Upper lobe of left lung (tissue), 6 donors: ENCODE measurements at regions not wholly inside any gene's neighbourhood (a gene's known extent, or its start where the extent isn't known, plus 50 kb on each side); places are given as distances from the start of the nearest gene placed in this dataset.

Source experiments
- ATAC-seq, 2 donors: fragments of 200-7000 bp; cut with Tn5 transposase; one replicate each; pipeline ENCODE4 v1.9.1; 2022; ENCODE audit warnings: mild to moderate bottlenecking in 2 of 2, moderate library complexity in 2 of 2; ENCODE audit not compliant: low FRiP score in 2 of 2
- DNase-seq, 2 donors: peaks; one replicate each; pipeline ENCODE4 v3.0.0-alpha.2; 2019 to 2020
- H3K27ac ChIP-seq, 4 donors: fragments of 200-600 bp; sonication (generic); one replicate each; pipeline ENCODE4 v1.5.1; 2016 to 2019
- H3K27me3 ChIP-seq, 4 donors: fragments of 200-600 bp; sonication (generic); one replicate each; pipeline ENCODE4 v1.5.1; 2017 to 2019
- H3K36me3 ChIP-seq, 4 donors: fragments of 200-600 bp; sonication (generic); one replicate each; pipeline ENCODE4 v1.5.1; 2016 to 2019
- H3K4me1 ChIP-seq, 4 donors: fragments of 200-600 bp; sonication (generic); one replicate each; pipeline ENCODE4 v1.5.1; 2018 to 2019
- H3K4me3 ChIP-seq, 4 donors: fragments of 200-600 bp; sonication (generic); one replicate each; pipeline ENCODE4 v1.5.1; 2017 to 2019; ENCODE audit warnings: mild to moderate bottlenecking in 2 of 4, moderate library complexity in 1 of 4
- H3K9me3 ChIP-seq, 4 donors: fragments of 200-600 bp; sonication (generic); one replicate each; pipeline ENCODE4 v1.5.1; 2018 to 2019
- EP300 ChIP-seq, 4 donors: sonication (generic); formaldehyde crosslinking; IDR thresholded peaks; one replicate each; pipeline ENCODE4 v1.5.1; 2017; ENCODE audit warnings: antibody characterized with exemption in 4 of 4, control low read depth in 2 of 4
- POLR2A ChIP-seq, 4 donors: fragments of 450-650 bp; IDR thresholded peaks; one replicate each; pipeline ENCODE4 v1.5.1; 2016 to 2017; ENCODE audit warnings: antibody characterized with exemption in 4 of 4, mild to moderate bottlenecking in 2 of 4
- POLR2AphosphoS5 ChIP-seq, 2 donors: sonication (generic); formaldehyde crosslinking; IDR thresholded peaks; one replicate each; pipeline ENCODE4 v1.5.1; 2017; ENCODE audit warnings: antibody characterized with exemption in 2 of 2
- WGBS, 2 donors: methylation state at CpG; one replicate each; pipeline ENCODE4 v1.1.5; 2017 to 2018; 5-methylcytosine and 5-hydroxymethylcytosine counted together
- TF ChIP-seq, protein P1 (sequence below), 6 experiments: fragments of 450-650 bp in 4 of 6; fragments of 200-600 bp in 2 of 6; sonication (generic) in 2 of 6; IDR thresholded peaks; one replicate each; pipeline ENCODE4 v1.5.1; 2016 to 2019; ENCODE audit warnings: antibody characterized with exemption in 6 of 6
- donor health status: DM: no; HTN: no; CAD: no; lungs with moderate emphysema.
- donor health status: DM: no; HTN: yes; CAD: no; lungs with severe emphysema.

DNA sequence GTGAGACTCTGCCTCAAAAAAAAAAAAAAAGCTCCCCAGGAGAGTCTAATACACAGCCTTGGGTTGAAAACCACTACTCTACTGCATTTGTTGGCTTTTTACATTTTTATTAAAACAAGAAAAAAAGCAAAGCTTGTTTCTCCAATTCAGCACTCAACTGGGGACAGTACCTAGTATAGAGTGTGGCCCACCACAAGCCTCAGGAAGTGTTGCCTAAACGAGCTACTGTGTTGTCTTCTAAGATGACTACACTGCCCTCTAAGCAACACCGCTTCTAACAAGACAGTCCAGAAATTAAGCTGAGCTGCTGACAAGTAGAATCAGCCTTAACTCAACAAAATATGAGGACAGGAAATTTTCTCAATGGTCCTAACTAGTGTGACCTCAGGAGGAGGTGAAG is 522.2 kb downstream of the FGF9 start:
- Histone ChIP-seq H3K4me3 (no peak overlapping the region), H3K36me3 (no peaks in the 10 kb centered on the region), H3K27ac (no peak overlapping the region), H3K27me3 (no peaks in the 10 kb centered on the region), H3K4me1 (no peaks in the 10 kb centered on the region), H3K9me3 (no peaks in the 10 kb centered on the region)
- DNase-seq (no peak), ATAC-seq (no peak)
- 67 to 82% methylated on average over 2 of the region's 2 CpGs for WGBS, 2 donors
- no peak for TF ChIP-seq POLR2A (IDR thresholded peaks at IDR 0.05)
- TF ChIP-seq POLR2AphosphoS5 (IDR thresholded peaks at IDR 0.05), result no peak
- TF ChIP-seq, protein P1, sequence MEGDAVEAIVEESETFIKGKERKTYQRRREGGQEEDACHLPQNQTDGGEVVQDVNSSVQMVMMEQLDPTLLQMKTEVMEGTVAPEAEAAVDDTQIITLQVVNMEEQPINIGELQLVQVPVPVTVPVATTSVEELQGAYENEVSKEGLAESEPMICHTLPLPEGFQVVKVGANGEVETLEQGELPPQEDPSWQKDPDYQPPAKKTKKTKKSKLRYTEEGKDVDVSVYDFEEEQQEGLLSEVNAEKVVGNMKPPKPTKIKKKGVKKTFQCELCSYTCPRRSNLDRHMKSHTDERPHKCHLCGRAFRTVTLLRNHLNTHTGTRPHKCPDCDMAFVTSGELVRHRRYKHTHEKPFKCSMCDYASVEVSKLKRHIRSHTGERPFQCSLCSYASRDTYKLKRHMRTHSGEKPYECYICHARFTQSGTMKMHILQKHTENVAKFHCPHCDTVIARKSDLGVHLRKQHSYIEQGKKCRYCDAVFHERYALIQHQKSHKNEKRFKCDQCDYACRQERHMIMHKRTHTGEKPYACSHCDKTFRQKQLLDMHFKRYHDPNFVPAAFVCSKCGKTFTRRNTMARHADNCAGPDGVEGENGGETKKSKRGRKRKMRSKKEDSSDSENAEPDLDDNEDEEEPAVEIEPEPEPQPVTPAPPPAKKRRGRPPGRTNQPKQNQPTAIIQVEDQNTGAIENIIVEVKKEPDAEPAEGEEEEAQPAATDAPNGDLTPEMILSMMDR (IDR thresholded peaks at IDR 0.05), result no peak
- TF ChIP-seq EP300 (IDR thresholded peaks at IDR 0.05), result no peak

DNA sequence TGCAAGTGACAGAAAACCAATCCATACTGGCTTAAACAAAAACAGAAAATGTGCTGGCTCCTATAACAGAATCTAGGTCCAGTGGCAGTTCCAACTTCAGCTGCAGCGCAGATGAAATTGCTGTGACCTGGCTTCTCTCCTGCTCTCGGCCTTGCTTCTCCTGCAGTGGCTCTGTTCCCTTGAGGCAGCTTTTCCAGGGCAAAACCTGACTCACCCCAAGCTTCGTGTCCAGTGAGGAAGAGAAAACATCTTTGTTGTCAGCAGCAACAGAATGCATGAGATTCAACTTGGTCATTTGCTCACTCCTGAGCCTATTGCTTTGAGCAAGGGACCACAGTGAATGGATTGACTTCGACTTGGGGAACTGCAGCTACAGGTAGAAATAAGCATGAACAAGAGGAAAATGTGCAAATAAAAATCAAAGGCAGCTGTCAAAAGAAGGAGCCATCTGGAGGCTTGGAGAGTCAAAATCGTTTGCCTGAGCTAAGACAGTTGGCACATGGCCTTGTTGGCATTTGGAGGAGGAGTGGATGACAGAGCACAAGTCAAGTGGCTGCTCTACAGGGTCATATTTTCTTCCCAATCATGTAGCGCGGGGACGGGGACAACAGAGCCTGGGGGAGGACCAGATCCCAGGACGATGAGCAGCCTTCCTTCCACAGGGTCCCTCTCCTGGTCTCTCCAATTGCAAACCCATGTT is 523.4 kb downstream of the FGF9 start:
- Histone ChIP-seq H3K27ac (no peak overlapping the region), H3K27me3 (no peaks in the 10 kb centered on the region), H3K4me1 (peaks cover 0 to 3% (median 0%) of the 10 kb centered on the region in 4 donors), H3K4me3 (no peak overlapping the region), H3K36me3 (no peaks in the 10 kb centered on the region), H3K9me3 (no peaks in the 10 kb centered on the region)
- ATAC-seq, result no peak
- WGBS, 2 donors, result 66 to 71% methylated on average over 9 of the region's 9 CpGs
- DNase-seq, result no peak
- TF ChIP-seq, protein P1 (IDR thresholded peaks at IDR 0.05), result no peak
- TF ChIP-seq EP300 (IDR thresholded peaks at IDR 0.05) (no peak), POLR2AphosphoS5 (IDR thresholded peaks at IDR 0.05) (no peak), POLR2A (IDR thresholded peaks at IDR 0.05) (no peak)

DNA sequence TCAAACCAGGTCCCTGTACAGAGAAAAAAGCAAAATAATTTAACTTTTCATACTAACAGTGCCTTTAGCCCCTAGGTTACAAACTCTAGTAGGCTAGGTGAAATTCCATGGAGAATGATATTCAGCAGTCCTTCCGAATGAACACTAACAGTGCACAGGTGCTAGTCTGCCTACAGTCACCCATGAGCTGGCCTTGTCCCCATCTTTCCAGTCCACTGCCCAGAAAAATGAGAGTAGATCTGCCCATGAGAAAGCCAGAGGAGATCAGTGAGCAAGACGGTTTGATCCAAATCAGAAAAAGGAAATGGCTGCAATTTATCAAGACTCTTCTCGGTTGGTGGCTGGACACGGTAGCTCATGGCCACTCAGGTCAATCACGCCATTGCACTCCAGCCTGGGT is 524.9 kb downstream of the FGF9 start:
- TF ChIP-seq POLR2AphosphoS5 (IDR thresholded peaks at IDR 0.05), result no peak
- TF ChIP-seq EP300 (IDR thresholded peaks at IDR 0.05), result no peak
- Histone ChIP-seq H3K4me1 (peaks cover 0 to 3% (median 0%) of the 10 kb centered on the region in 4 donors), H3K27ac (no peak overlapping the region), H3K9me3 (no peaks in the 10 kb centered on the region), H3K36me3 (no peaks in the 10 kb centered on the region), H3K27me3 (no peaks in the 10 kb centered on the region), H3K4me3 (no peak overlapping the region)
- DNase-seq, result no peak
- 82 to 88% methylated on average over 5 of the region's 5 CpGs for WGBS, 2 donors
- ATAC-seq, result no peak

DNA sequence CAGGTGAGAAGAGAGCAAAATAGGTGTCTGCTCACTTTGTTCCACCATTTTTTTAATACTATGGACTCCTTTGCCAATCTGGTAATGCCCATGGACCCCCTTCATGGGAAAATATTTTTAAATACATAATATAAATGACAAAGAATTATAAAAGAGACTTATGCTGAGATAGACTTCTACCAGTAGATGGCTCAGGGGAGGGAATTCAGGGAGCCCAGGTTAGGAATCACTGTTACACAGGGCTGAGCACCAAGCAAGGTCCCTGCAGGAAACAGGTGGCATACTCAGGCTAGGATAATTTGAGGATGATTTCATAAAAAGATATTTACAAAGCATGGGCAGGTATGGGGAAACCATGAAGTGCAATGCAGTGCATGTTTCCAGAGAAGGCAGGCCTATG is 525.9 kb downstream of the FGF9 start:
- TF ChIP-seq POLR2A (IDR thresholded peaks at IDR 0.05), result no peak
- no peak for TF ChIP-seq EP300 (IDR thresholded peaks at IDR 0.05)
- Histone ChIP-seq H3K9me3 (no peaks in the 10 kb centered on the region), H3K4me1 (peaks cover 0 to 3% (median 0%) of the 10 kb centered on the region in 4 donors), H3K27ac (no peak overlapping the region), H3K27me3 (no peaks in the 10 kb centered on the region), H3K36me3 (no peaks in the 10 kb centered on the region), H3K4me3 (no peak overlapping the region)
- DNase-seq (no peak), ATAC-seq (no peak)

DNA sequence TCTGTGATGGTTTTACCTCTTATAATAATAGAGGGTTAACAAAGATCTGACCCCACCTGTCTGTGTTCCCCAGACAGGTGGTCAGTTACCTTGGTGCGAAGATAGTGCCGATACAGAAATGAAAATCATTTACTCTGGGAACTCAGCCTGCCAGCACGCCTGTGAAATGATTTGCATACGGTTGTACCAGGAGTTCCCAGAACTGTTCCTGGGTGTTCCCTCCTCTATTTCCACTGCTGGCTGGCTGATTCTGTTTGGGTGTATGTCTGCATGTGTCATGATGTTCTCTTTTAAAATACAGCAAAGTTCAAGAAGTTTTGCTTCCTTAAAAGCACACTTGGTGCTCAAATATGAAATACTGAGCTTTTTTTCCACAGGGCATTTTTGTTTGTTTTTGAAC is 527.1 kb downstream of the FGF9 start:
- Histone ChIP-seq H3K36me3 (no peaks in the 10 kb centered on the region), H3K27me3 (no peaks in the 10 kb centered on the region), H3K27ac (no peak overlapping the region), H3K4me3 (no peak overlapping the region), H3K9me3 (no peaks in the 10 kb centered on the region), H3K4me1 (peaks cover 0 to 3% (median 0%) of the 10 kb centered on the region in 4 donors)
- TF ChIP-seq POLR2AphosphoS5 (IDR thresholded peaks at IDR 0.05), result no peak
- TF ChIP-seq, protein P1 (IDR thresholded peaks at IDR 0.05), result no peak
- no peak for TF ChIP-seq EP300 (IDR thresholded peaks at IDR 0.05)
- no peak for TF ChIP-seq POLR2A (IDR thresholded peaks at IDR 0.05)
- WGBS, 2 donors, result 41 to 57% methylated on average over 4 of the region's 4 CpGs
- ATAC-seq (peak in 1 of 2 donors; percentile 69), DNase-seq (no peak)

DNA sequence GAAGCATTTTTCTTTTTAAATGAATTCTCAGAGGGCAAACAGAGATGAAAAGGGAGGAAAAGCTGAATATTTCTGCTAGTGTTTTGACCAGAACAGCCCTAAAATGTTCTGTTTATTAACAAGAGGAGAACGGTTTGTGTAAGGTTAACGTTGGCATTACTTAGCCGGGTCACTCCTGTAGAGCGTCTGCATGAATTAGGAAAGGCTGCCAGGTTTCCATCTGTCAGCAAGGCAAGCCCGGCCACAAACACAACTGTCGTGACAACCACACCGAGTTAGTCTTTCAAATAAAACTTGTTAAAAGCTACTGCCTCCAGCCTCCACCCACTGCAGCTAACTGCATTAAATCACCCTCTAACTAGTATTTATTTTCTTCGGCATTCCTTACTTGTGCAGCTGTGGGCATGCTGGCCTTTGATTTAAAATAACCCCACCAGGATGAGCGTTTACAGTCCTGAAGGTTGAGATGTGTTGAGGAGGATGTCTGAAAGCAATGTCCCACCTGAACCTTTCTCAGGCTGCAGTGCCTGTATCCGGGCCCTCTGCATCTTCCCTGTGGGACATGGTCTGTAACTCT is 527.9 kb downstream of the FGF9 start:
- no peak for TF ChIP-seq EP300 (IDR thresholded peaks at IDR 0.05)
- TF ChIP-seq POLR2AphosphoS5 (IDR thresholded peaks at IDR 0.05), result no peak
- no peak for TF ChIP-seq POLR2A (IDR thresholded peaks at IDR 0.05)
- TF ChIP-seq, protein P1 (IDR thresholded peaks at IDR 0.05), result no peak
- WGBS, 2 donors, result 52 to 55% methylated on average over 10 of the region's 10 CpGs
- DNase-seq (no peak), ATAC-seq (no peak)
- Histone ChIP-seq H3K27me3 (no peaks in the 10 kb centered on the region), H3K27ac (no peak overlapping the region), H3K4me1 (peaks cover 0 to 3% (median 0%) of the 10 kb centered on the region in 4 donors), H3K36me3 (no peaks in the 10 kb centered on the region), H3K4me3 (no peak overlapping the region), H3K9me3 (no peaks in the 10 kb centered on the region)
